GM12891 (cell line): ENCODE measurements at regions not wholly inside any gene's neighbourhood (a gene's known extent, or its start where the extent isn't known, plus 50 kb on each side); places are given as distances from the start of the nearest gene placed in this dataset.
A peak's percentile ranks its signal among the peaks of the same experiment; 100 is the strongest.

Experiments
- DNase-seq: peaks from one replicate; pipeline ENCODE4 v3.0.0; 2011; ENCODE audit warnings: low spot score; ENCODE audit not compliant: insufficient read length
- FAIRE-seq: peaks from 2 replicates; lab custom pipeline; 2011; peaks lifted over from hg19 to GRCh38; lab: Jason Lieb, UNC
- PAX5 ChIP-seq: IDR thresholded peaks from 2 replicates; pipeline ENCODE4 v1.6.1; 2011; ENCODE audit warnings: low read length, moderate library complexity, mild to moderate bottlenecking; ENCODE audit not compliant: insufficient read depth, severe bottlenecking
- POLR2A ChIP-seq: IDR thresholded peaks from 2 replicates; pipeline ENCODE4 v1.6.1; 2011; ENCODE audit warnings: low read depth, low read length, control low read depth
- POLR2AphosphoS5 ChIP-seq: IDR thresholded peaks from 2 replicates; pipeline ENCODE4 v1.6.1; 2011; ENCODE audit warnings: low read depth, low read length, control low read depth
- POU2F2 ChIP-seq: IDR thresholded peaks from 2 replicates; pipeline ENCODE4 v1.6.1; 2011; ENCODE audit warnings: low read depth, mild to moderate bottlenecking, control low read depth, low read length, moderate library complexity
- SPI1 ChIP-seq: IDR thresholded peaks from 2 replicates; pipeline ENCODE4 v1.6.1; 2011; ENCODE audit warnings: low read depth, low read length, control low read depth
- TAF1 ChIP-seq: IDR thresholded peaks from 2 replicates; pipeline ENCODE4 v1.6.1; 2011; ENCODE audit warnings: low read depth, low read length, control low read depth

- TF ChIP-seq SPI1 (no peak), POU2F2 (no peak), TAF1 (no peak), POLR2A (no peak), PAX5 (no peak), POLR2AphosphoS5 (no peak)
- no peak for DNase-seq
- FAIRE-seq = no peak
These were observed 85.7 kb upstream of the COL13A1 start for GRCh38 chr10:69715899-69716606.

- peak; percentile 58 for DNase-seq
These were observed 84.8 kb upstream of the COL13A1 start for GRCh38 chr10:69716711-69717560.

GRCh38 chr10:69718951-69719350 lies 82.8 kb upstream of the COL13A1 start:
- no peak for DNase-seq
- TF ChIP-seq SPI1 = no peak
- no peak for TF ChIP-seq PAX5
- TF ChIP-seq POU2F2 = no peak
- no peak for TF ChIP-seq POLR2A
- TF ChIP-seq POLR2AphosphoS5 = no peak
- no peak for TF ChIP-seq TAF1
- no peak for FAIRE-seq

More at GRCh38 chr10:69716711-69717560, 84.8 kb upstream of the COL13A1 start:
- TF ChIP-seq TAF1 (no peak), POU2F2 (no peak), PAX5 (no peak), SPI1 (no peak), POLR2A (no peak), POLR2AphosphoS5 (no peak)
- peak; percentile 33 for FAIRE-seq

- FAIRE-seq = no peak
These were observed 79.9 kb upstream of the COL13A1 start for GRCh38 chr10:69721690-69722310.

DNA sequence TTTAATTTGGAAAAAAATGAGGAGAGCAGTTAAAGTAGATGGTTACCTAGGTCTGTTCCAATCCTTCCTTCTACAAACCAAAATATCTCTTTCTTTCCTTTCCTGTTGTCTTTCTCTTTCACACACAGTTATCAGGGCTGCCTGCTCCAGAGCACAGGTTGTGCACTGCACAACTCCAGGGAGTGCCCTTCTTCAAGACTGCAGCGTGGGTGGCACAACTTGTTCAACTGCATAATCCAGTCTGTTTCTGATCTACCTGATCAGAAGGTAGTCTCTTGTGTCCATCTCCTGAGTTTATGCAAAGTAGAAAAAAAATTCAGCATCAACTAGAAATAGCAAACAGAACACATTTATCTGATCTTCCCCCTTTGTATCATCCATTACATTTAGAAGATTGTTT lies 78.1 kb upstream of the COL13A1 start:
- no peak for FAIRE-seq
- DNase-seq = no peak
- TF ChIP-seq POLR2A = no peak
- no peak for TF ChIP-seq TAF1
- TF ChIP-seq POU2F2 = no peak

More at GRCh38 chr10:69721690-69722310, 79.9 kb upstream of the COL13A1 start:
- TF ChIP-seq POLR2AphosphoS5 (no peak), TAF1 (no peak)
- DNase-seq = no peak

- TF ChIP-seq POU2F2 (no peak), POLR2AphosphoS5 (no peak), TAF1 (no peak), PAX5 (no peak), POLR2A (no peak), SPI1 (no peak)
- DNase-seq = no peak
- FAIRE-seq = no peak
These were observed 74.9 kb upstream of the COL13A1 start for GRCh38 chr10:69726850-69727249.

- FAIRE-seq (no peak), DNase-seq (no peak)
- TF ChIP-seq POU2F2 (no peak), TAF1 (no peak), SPI1 (no peak), POLR2A (no peak), POLR2AphosphoS5 (no peak), PAX5 (no peak)
These were observed 73.3 kb upstream of the COL13A1 start for GRCh38 chr10:69728335-69728870.

- TF ChIP-seq SPI1 = no peak
- TF ChIP-seq PAX5 = no peak
- TF ChIP-seq TAF1 = no peak
- TF ChIP-seq POLR2A = no peak
- no peak for TF ChIP-seq POU2F2
- no peak for TF ChIP-seq POLR2AphosphoS5
- no peak for DNase-seq
- FAIRE-seq = no peak
These were observed 72.2 kb upstream of the COL13A1 start for GRCh38 chr10:69729326-69730048.
